ENCODE measurements at regions not wholly inside any gene's neighbourhood (a gene's known extent, or its start where the extent isn't known, plus 50 kb on each side); places are given as distances from the start of the nearest gene placed in this dataset.

GRCh38 chr13:54317722-54318121, 1289.1 kb downstream of the OLFM4 start:
- TF ChIP-seq CTCF (conservative IDR thresholded peaks at IDR 0.05 in 1 of 2, IDR thresholded peaks at IDR 0.05 in 1 of 2; ENCODE audit: low read depth in 1 of 2, low read length in 2 of 2) (no peak), EZH2 (IDR thresholded peaks at IDR 0.05; ENCODE audit: low read length, missing control alignments) (no peak)
